ENCODE measurements at regions not wholly inside any gene's neighbourhood (a gene's known extent, or its start where the extent isn't known, plus 50 kb on each side); places are given as distances from the start of the nearest gene placed in this dataset.

DNA sequence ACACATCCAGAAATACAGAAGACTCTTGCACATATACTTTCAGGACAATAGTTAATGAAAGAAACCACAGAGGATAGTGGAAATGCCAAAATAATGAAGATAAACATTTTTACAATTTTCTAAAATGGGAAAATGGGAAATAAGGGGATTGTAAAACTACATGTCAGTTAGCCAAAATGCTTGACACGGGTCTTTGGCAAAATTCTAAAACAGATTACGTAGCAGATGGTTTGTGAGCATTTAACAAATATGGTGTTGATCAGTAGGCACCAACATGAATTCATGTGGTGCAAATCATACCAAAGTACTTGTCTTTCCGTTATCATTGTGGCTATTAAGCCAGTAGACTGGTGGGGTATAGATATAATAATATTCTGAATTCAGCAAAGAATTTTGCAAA is 348.5 kb upstream of the ROBO1 start:
- no peak for TF ChIP-seq POLR2A (IDR thresholded peaks at IDR 0.05)
- no peak for TF ChIP-seq EP300 (IDR thresholded peaks at IDR 0.05; ENCODE audit: low read depth)
- no peak for TF ChIP-seq POLR2AphosphoS5 (IDR thresholded peaks at IDR 0.05)
- TF ChIP-seq, protein P1, sequence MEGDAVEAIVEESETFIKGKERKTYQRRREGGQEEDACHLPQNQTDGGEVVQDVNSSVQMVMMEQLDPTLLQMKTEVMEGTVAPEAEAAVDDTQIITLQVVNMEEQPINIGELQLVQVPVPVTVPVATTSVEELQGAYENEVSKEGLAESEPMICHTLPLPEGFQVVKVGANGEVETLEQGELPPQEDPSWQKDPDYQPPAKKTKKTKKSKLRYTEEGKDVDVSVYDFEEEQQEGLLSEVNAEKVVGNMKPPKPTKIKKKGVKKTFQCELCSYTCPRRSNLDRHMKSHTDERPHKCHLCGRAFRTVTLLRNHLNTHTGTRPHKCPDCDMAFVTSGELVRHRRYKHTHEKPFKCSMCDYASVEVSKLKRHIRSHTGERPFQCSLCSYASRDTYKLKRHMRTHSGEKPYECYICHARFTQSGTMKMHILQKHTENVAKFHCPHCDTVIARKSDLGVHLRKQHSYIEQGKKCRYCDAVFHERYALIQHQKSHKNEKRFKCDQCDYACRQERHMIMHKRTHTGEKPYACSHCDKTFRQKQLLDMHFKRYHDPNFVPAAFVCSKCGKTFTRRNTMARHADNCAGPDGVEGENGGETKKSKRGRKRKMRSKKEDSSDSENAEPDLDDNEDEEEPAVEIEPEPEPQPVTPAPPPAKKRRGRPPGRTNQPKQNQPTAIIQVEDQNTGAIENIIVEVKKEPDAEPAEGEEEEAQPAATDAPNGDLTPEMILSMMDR (IDR thresholded peaks at IDR 0.05) = no peak
- Histone ChIP-seq H3K27me3 (no peaks in the 10 kb centered on the region), H3K4me3 (no peak overlapping the region), H3K9me3 (no peaks in the 10 kb centered on the region), H3K36me3 (no peaks in the 10 kb centered on the region), H3K27ac (no peak overlapping the region), H3K4me1 (no peaks in the 10 kb centered on the region)
- intact Hi-C loops (cut with DNase I; ENCODE audit: low total_unique reads) (no loop called here), in situ Hi-C loops (cut with MboI; ENCODE audit: low pct_ligation_motif_present in 1 of 4, low pct_unique_long_range_greater_than_20kb in 1 of 4, low sequenced_read_pairs in 3 of 4) (no loop called here)
- DNase-seq = no peak
- WGBS, 2 donors (ENCODE audit: low coverage in 1 of 2) = 73 to 76% methylated on average over 3 of the region's 3 CpGs

DNA sequence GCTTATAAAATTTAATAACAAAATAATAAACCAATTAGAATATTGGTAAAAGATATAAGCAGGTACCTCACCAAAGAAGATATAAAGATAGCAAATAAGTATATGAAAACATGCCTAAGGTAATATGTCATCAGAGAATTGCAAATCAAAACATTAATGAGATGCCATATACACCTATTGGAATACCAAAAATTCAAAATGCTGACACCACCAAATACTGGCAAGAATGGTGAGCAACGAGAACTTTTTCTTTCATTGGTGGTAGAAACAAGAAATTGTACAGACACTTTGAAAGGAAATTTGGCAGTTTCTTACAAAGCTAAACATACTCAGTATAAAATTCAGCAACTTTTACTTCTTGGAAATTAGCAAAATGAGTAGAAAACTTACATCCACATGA is 346.9 kb upstream of the ROBO1 start:
- H3K36me3 ChIP-seq = no peaks in the 10 kb centered on the region
- H3K27me3 ChIP-seq = no peaks in the 10 kb centered on the region
- H3K27ac ChIP-seq = no peak overlapping the region
- intact Hi-C loops (cut with DNase I; ENCODE audit: low total_unique reads) = no loop called here
- TF ChIP-seq POLR2AphosphoS5 (IDR thresholded peaks at IDR 0.05) = no peak
- TF ChIP-seq, protein P1 (IDR thresholded peaks at IDR 0.05) = no peak
- no peak for TF ChIP-seq EP300 (IDR thresholded peaks at IDR 0.05; ENCODE audit: low read depth)
- no peak for TF ChIP-seq POLR2A (IDR thresholded peaks at IDR 0.05)
- no peak overlapping the region for H3K4me3 ChIP-seq
- 70% methylated on average over 1 of the region's 1 CpG for WGBS, 2 donors (ENCODE audit: low coverage in 1 of 2)
- DNase-seq = no peak
- H3K4me1 ChIP-seq = no peaks in the 10 kb centered on the region
- in situ Hi-C loops (cut with MboI; ENCODE audit: low pct_ligation_motif_present in 1 of 4, low pct_unique_long_range_greater_than_20kb in 1 of 4, low sequenced_read_pairs in 3 of 4) = no loop called here
- no peaks in the 10 kb centered on the region for H3K9me3 ChIP-seq

- Histone ChIP-seq H3K27ac (no peak overlapping the region), H3K36me3 (no peaks in the 10 kb centered on the region), H3K4me1 (no peaks in the 10 kb centered on the region), H3K9me3 (no peaks in the 10 kb centered on the region), H3K4me3 (no peak overlapping the region), H3K27me3 (no peaks in the 10 kb centered on the region)
- DNase-seq = no peak
- TF ChIP-seq POLR2AphosphoS5 (IDR thresholded peaks at IDR 0.05) = no peak
- TF ChIP-seq, protein P1 (IDR thresholded peaks at IDR 0.05) = no peak
- TF ChIP-seq EP300 (IDR thresholded peaks at IDR 0.05; ENCODE audit: low read depth) = no peak
- no peak for TF ChIP-seq POLR2A (IDR thresholded peaks at IDR 0.05)
- 49 to 64% methylated on average over 1 of the region's 1 CpG for whole genome bisulfite sequencing, 2 donors (ENCODE audit: low coverage in 1 of 2)
- in situ Hi-C loops (cut with MboI; ENCODE audit: low pct_ligation_motif_present in 1 of 4, low pct_unique_long_range_greater_than_20kb in 1 of 4, low sequenced_read_pairs in 3 of 4) (no loop called here), intact Hi-C loops (cut with DNase I; ENCODE audit: low total_unique reads) (no loop called here)
These were observed 345.5 kb upstream of the ROBO1 start for GRCh38 chr3:80113331-80113730.

DNA sequence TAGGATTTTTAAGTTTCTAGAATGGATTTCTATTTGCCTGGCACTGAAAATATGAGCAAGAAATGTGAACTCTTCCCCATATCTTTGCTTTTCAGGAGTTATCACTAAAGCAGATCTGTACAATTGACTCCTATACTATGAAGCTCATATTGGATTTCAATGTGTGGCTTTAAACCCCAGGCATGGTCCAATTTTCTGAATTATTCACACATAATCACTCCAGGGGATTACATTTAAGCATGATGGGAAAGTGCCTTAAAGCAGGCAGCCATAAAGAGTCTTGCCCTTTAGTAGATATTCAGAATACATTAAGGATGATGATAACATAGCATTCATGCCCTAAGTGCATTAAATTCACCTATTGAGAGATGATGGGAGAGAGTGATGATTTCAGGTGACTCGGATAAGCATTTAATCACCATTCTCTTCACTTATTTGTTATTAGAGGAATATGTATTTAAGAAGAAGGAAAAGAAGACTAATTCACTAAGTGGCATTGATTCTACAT is 331.8 kb upstream of the ROBO1 start:
- WGBS, 2 donors (ENCODE audit: low coverage in 1 of 2) = 84 to 100% methylated on average over 1 of the region's 1 CpG
- Histone ChIP-seq H3K9me3 (no peaks in the 10 kb centered on the region), H3K27me3 (no peaks in the 10 kb centered on the region), H3K4me1 (no peaks in the 10 kb centered on the region), H3K27ac (no peak overlapping the region), H3K4me3 (no peak overlapping the region), H3K36me3 (no peaks in the 10 kb centered on the region)
- TF ChIP-seq POLR2A (IDR thresholded peaks at IDR 0.05) (no peak), POLR2AphosphoS5 (IDR thresholded peaks at IDR 0.05) (no peak), EP300 (IDR thresholded peaks at IDR 0.05; ENCODE audit: low read depth) (no peak)
- TF ChIP-seq, protein P1 (IDR thresholded peaks at IDR 0.05) = no peak
- DNase-seq = no peak
- in situ Hi-C loops (cut with MboI; ENCODE audit: low pct_ligation_motif_present in 1 of 4, low pct_unique_long_range_greater_than_20kb in 1 of 4, low sequenced_read_pairs in 3 of 4) (no loop called here), intact Hi-C loops (cut with DNase I; ENCODE audit: low total_unique reads) (no loop called here)
